Choroid plexus epithelial cell (primary cell): ENCODE measurements at regions not wholly inside any gene's neighbourhood (a gene's known extent, or its start where the extent isn't known, plus 50 kb on each side); places are given as distances from the start of the nearest gene placed in this dataset.
A peak's percentile ranks its signal among the peaks of the same experiment; 100 is the strongest.

ENCODE experiments used
- DNase-seq: peaks from one replicate; pipeline ENCODE4 v3.0.0-alpha.2; 2010; ENCODE audit warnings: low read depth
- H3K4me3 ChIP-seq: 2 replicates; pipeline ENCODE4 v1.5.1; 2011; ENCODE audit warnings: low read depth, mild to moderate bottlenecking, control low read depth, low read length, moderate library complexity
- CTCF ChIP-seq: conservative IDR thresholded peaks from 2 replicates; pipeline ENCODE4 v1.5.1; 2011; ENCODE audit warnings: low read depth, mild to moderate bottlenecking, control low read depth, inconsistent platforms, low read length, moderate library complexity

GRCh38 chr9:91082731-91083130 is 279.0 kb downstream of the AUH start:
- no peak for TF ChIP-seq CTCF
- no peak overlapping the region for H3K4me3 ChIP-seq
- DNase-seq, result no peak

- no peak overlapping the region for H3K4me3 ChIP-seq
Measured at GRCh38 chr9:91084896-91085516, 276.7 kb downstream of the AUH start.

GRCh38 chr9:91085517-91086291 is 276.0 kb downstream of the AUH start:
- TF ChIP-seq CTCF, result no peak
- no peak for DNase-seq
- no peak overlapping the region for H3K4me3 ChIP-seq

More at GRCh38 chr9:91084896-91085516, 276.7 kb downstream of the AUH start:
- DNase-seq, result no peak
- TF ChIP-seq CTCF, result no peak

GRCh38 chr9:91086657-91087461 is 274.9 kb downstream of the AUH start:
- TF ChIP-seq CTCF, result no peak
- DNase-seq, result no peak
- no peak overlapping the region for H3K4me3 ChIP-seq

GRCh38 chr9:91087462-91087759 is 274.3 kb downstream of the AUH start:
- no peak for DNase-seq
- H3K4me3 ChIP-seq, result no peak overlapping the region
- TF ChIP-seq CTCF, result no peak

- H3K4me3 ChIP-seq, result no peak overlapping the region
- TF ChIP-seq CTCF, result peak; percentile 75
- peak; percentile 81 for DNase-seq
Measured at GRCh38 chr9:91089405-91090129, 272.2 kb downstream of the AUH start.
